ENCODE measurements at regions not wholly inside any gene's neighbourhood (a gene's known extent, or its start where the extent isn't known, plus 50 kb on each side); places are given as distances from the start of the nearest gene placed in this dataset.

GRCh38 chr5:2584579-2585269, 166.8 kb downstream of the IRX2 start:
- Histone ChIP-seq H3K4me3 (no peak overlapping the region), H3K4me1 (no peaks in the 10 kb centered on the region), H3K27ac (no peak overlapping the region), H3K36me3 (no peaks in the 10 kb centered on the region), H3K27me3 (no peaks in the 10 kb centered on the region), H3K9me3 (no peaks in the 10 kb centered on the region)
- no peak for TF ChIP-seq CTCF (IDR thresholded peaks at IDR 0.05)
- no peak for DNase-seq (ENCODE audit: low spot score)

- H3K27me3 ChIP-seq = no peaks in the 10 kb centered on the region
- no peak for TF ChIP-seq CTCF (IDR thresholded peaks at IDR 0.05)
- H3K4me3 ChIP-seq = no peak overlapping the region
- no peak overlapping the region for H3K27ac ChIP-seq
- H3K9me3 ChIP-seq = no peaks in the 10 kb centered on the region
- peak; percentile 26 for DNase-seq (ENCODE audit: low spot score)
- H3K4me1 ChIP-seq = no peaks in the 10 kb centered on the region
- no peaks in the 10 kb centered on the region for H3K36me3 ChIP-seq
These were observed 169.0 kb downstream of the IRX2 start for GRCh38 chr5:2582507-2582906.

GRCh38 chr5:2582106-2582505, 169.4 kb downstream of the IRX2 start:
- no peak for TF ChIP-seq CTCF (IDR thresholded peaks at IDR 0.05)
- H3K27ac ChIP-seq = no peak overlapping the region
- no peaks in the 10 kb centered on the region for H3K4me1 ChIP-seq
- peak; percentile 9 for DNase-seq (ENCODE audit: low spot score)
- H3K27me3 ChIP-seq = no peaks in the 10 kb centered on the region
- no peak overlapping the region for H3K4me3 ChIP-seq
- H3K36me3 ChIP-seq = no peaks in the 10 kb centered on the region
- no peaks in the 10 kb centered on the region for H3K9me3 ChIP-seq

GRCh38 chr5:2581418-2581817, 170.1 kb downstream of the IRX2 start:
- no peaks in the 10 kb centered on the region for H3K36me3 ChIP-seq
- TF ChIP-seq CTCF (IDR thresholded peaks at IDR 0.05) = no peak
- H3K9me3 ChIP-seq = no peaks in the 10 kb centered on the region
- no peak overlapping the region for H3K27ac ChIP-seq
- DNase-seq (ENCODE audit: low spot score) = peak; percentile 11
- H3K4me1 ChIP-seq = no peaks in the 10 kb centered on the region
- H3K4me3 ChIP-seq = no peak overlapping the region
- no peaks in the 10 kb centered on the region for H3K27me3 ChIP-seq

GRCh38 chr5:2579126-2579525, 172.4 kb downstream of the IRX2 start:
- DNase-seq (ENCODE audit: low spot score) = no peak
- H3K4me1 ChIP-seq = no peaks in the 10 kb centered on the region

More at GRCh38 chr5:2579126-2579525, 172.4 kb downstream of the IRX2 start:
- no peaks in the 10 kb centered on the region for H3K9me3 ChIP-seq
- TF ChIP-seq CTCF (IDR thresholded peaks at IDR 0.05) = no peak
- H3K27me3 ChIP-seq = no peaks in the 10 kb centered on the region
- H3K27ac ChIP-seq = no peak overlapping the region
- no peaks in the 10 kb centered on the region for H3K36me3 ChIP-seq
- H3K4me3 ChIP-seq = no peak overlapping the region
